ENCODE measurements at regions not wholly inside any gene's neighbourhood (a gene's known extent, or its start where the extent isn't known, plus 50 kb on each side); places are given as distances from the start of the nearest gene placed in this dataset.

DNA sequence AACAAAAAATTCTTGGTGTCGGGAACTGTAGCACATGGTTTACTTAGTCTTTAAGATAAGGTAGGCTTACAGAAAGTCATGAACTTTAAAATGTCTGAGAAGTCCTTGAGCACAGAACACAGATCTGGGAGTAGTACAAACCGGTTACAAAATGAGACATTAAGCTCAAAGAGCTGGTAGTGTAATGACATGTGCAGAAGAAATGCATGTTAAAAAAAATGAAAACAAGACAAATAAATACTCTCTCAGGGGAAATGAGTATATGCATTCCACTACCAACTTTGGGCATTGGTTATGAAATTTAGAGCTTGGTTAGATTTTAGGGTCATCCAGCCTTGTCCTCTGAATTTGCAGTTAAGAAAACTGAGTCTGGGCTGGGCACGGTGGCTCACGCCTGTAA, 91.5 kb upstream of the F3 start:
- no peak for DNase-seq (ENCODE audit: extremely low spot score)
- no peak overlapping the region for H3K27ac ChIP-seq (ENCODE audit: low read depth)
- H3K36me3 ChIP-seq (ENCODE audit: insufficient read depth) = no peaks in the 10 kb centered on the region
- H3K4me3 ChIP-seq (ENCODE audit: low read depth, low read length) = no peak overlapping the region
- no peaks in the 10 kb centered on the region for H3K4me1 ChIP-seq (ENCODE audit: insufficient read depth)
- 65% methylated on average over 4 of the region's 4 CpGs for WGBS

DNA sequence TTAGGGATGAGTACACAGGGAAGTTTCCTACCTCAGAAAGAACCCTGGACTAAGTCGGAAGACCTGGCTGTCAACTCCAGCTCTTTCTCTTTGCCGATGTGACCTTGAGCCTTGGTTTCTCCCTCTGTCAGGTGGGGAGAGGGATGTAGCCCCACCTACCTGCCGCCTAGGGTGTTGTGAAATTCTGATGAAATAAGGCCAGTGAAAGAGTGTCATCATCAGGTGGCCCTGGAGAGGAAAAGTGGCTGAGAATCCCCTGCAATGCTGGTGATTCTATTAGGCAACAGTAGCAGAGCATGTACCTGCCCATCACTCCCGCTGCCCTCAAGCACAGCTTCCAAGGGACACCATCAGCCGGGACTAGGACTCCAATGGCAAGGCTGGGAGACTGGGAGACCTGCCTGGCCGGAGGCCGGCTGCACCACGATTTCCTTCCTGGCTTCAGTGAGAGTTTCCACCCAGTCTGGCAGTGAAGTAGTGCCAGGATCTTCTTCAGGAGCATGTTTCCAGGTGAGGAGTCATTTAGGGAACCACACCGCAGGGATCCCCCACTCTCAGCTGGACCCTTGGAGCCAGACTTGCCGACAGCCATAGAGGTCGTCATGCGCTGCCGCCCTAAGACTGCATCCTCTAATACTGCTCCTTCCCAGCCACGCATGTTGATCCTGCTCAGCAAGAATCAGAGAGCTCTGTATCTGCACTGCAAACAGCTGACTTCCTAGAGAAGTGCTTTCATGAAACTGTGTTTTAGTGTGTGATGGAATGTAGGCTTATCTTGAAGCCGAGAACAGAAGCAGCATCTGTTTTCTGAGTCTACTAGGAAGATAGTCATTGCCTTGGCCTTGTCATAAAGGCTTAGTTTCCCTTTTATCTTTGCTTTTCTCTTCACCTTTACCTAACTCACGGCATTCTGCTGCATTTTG, 88.0 kb upstream of the F3 start:
- Histone ChIP-seq H3K4me3 (ENCODE audit: low read depth, low read length) (no peak overlapping the region), H3K36me3 (ENCODE audit: insufficient read depth) (no peaks in the 10 kb centered on the region), H3K4me1 (ENCODE audit: insufficient read depth) (no peaks in the 10 kb centered on the region), H3K27ac (ENCODE audit: low read depth) (no peak overlapping the region)
- 87% methylated on average over 16 of the region's 16 CpGs for WGBS
- no peak for DNase-seq (ENCODE audit: extremely low spot score)

DNA sequence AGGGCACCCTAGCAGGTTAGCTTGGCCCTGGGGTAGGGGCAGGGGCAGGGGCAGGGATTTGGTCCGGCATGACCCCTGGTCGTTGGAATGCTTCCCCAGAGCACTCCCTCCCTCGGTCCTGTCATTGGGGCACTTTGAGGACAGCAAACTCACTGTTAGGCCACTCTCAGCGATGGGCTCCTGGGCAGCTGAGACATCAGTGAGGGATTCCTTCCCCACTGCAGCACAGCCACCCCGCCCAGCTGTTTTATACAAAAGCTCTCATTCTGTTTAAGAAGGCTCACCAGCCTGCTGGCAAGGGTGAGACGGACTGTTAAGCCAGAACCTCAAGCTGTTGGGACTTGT, 86.9 kb upstream of the F3 start:
- H3K36me3 ChIP-seq (ENCODE audit: insufficient read depth) = no peaks in the 10 kb centered on the region
- WGBS = 88% methylated on average over 6 of the region's 6 CpGs
- no peaks in the 10 kb centered on the region for H3K4me1 ChIP-seq (ENCODE audit: insufficient read depth)
- no peak overlapping the region for H3K27ac ChIP-seq (ENCODE audit: low read depth)
- DNase-seq (ENCODE audit: extremely low spot score) = no peak
- H3K4me3 ChIP-seq (ENCODE audit: low read depth, low read length) = no peak overlapping the region

DNA sequence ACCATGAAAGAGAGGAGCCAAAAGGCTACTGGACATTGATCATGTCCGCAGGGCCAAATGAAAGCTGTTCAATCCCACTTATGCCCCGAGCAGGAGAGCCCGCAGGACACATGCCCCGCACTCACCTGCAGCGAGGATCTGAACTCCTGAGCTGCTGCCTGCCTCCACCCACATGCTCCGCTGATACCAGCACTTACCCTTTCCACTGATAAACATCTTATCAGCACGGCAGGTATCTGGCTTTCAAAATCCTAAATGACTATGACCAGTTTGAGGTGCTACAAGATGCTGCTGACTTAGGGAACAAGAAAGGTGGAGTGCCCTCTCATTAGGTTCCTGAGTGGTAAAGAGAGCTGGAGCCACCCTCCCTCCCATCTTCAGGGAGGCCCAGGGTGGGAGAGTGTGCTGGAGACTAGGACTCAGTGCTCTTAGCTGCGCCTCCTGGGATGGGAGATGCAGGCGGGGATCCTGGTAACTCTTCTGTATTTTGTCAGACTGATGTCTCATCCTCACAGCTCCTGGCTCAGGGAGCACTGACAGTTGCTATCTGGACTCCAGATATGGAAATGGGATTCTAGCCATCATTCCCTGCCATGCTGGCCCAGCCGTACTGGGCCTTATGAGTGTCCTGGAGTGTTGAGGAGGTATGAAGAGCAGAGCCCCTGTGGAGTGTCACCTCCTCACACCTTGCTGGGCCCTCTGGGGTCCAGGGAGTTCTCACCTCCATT, 86.4 kb upstream of the F3 start:
- Histone ChIP-seq H3K36me3 (ENCODE audit: insufficient read depth) (no peaks in the 10 kb centered on the region), H3K4me3 (ENCODE audit: low read depth, low read length) (no peak overlapping the region), H3K27ac (ENCODE audit: low read depth) (no peak overlapping the region), H3K4me1 (ENCODE audit: insufficient read depth) (no peaks in the 10 kb centered on the region)
- DNase-seq (ENCODE audit: extremely low spot score) = no peak
- 82% methylated on average over 10 of the region's 10 CpGs for WGBS

DNA sequence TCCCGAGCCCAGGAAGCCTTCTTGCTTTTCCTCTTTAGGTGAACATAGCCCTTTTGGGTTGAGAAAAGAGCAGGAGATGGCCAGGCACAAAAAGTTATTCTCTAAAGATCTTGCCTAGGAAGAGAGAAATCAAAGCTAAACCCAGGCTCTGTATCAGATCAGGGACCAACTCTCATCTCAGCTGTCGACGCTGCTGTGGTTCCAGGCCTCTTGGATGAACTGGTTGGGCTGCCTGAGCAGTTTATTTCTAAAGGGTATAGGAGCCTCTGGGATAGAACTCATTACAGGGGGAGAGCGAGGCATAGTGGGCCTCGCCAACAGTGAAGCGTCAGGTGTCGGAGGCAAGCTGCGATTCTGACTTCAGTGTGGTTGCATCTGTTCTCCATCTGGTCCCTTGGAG, 82.6 kb upstream of the F3 start:
- 89% methylated on average over 8 of the region's 8 CpGs for WGBS
- no peak for DNase-seq (ENCODE audit: extremely low spot score)
- Histone ChIP-seq H3K4me1 (ENCODE audit: insufficient read depth) (no peaks in the 10 kb centered on the region), H3K4me3 (ENCODE audit: low read depth, low read length) (no peak overlapping the region), H3K36me3 (ENCODE audit: insufficient read depth) (no peaks in the 10 kb centered on the region), H3K27ac (ENCODE audit: low read depth) (no peak overlapping the region)

DNA sequence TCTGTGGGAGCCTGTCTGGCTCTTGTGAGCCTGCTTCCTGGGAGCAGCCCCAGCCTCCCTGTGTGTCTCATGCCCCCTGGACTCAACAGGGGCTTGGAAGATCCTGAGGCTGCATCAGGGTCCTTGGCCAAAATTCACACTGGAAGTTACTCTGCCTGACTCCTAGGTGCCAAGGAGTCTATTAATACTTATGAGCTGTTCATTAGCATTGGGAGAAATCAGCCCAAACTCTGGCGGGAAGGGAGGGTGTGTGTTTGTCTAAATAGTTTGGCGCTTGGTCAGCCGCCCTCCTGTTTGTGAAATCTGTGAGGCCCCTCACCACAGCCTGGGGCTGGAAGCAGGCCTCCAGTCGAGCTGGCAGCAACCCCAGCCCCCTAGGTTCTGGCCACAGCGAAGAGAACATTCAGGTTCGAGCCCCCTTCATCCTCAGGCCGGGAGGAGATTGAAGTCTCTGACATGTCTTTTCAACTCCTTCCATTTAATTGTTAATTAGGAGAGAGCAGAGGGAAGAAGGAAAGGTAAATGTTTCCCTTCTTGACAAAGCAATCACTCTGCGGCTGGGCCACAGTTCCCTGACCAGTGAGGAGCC, 82.1 kb upstream of the F3 start:
- H3K27ac ChIP-seq (ENCODE audit: low read depth) = no peak overlapping the region
- no peak for DNase-seq (ENCODE audit: extremely low spot score)
- WGBS = 77% methylated on average over 8 of the region's 8 CpGs

DNA sequence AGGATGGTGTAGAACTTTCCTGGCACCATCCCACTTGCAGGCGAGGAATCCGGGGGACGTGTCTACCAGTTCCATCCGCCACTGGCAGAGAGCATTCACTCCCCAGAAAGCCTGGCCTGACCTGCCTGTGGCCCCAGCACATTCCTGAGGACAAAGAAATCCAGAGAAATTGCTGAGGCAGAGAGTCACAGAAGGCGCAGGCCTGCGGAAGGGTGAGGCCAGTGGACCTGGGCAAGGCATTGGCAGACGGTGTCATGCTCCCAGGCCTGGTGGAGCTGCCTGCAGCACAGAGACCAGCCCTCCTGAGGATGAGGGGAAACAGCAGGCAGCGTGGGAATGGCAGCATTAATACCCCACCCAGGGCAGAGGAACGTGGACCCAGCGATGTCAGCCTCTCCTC, 81.2 kb upstream of the F3 start:
- Histone ChIP-seq H3K4me3 (ENCODE audit: low read depth, low read length) (no peak overlapping the region), H3K4me1 (ENCODE audit: insufficient read depth) (no peaks in the 10 kb centered on the region), H3K36me3 (ENCODE audit: insufficient read depth) (no peaks in the 10 kb centered on the region), H3K27ac (ENCODE audit: low read depth) (no peak overlapping the region)
- WGBS = 88% methylated on average over 10 of the region's 10 CpGs
- no peak for DNase-seq (ENCODE audit: extremely low spot score)

More for the DNA sequence above, 82.1 kb upstream of the F3 start:
- Histone ChIP-seq H3K4me1 (ENCODE audit: insufficient read depth) (no peaks in the 10 kb centered on the region), H3K36me3 (ENCODE audit: insufficient read depth) (no peaks in the 10 kb centered on the region), H3K4me3 (ENCODE audit: low read depth, low read length) (no peak overlapping the region)

DNA sequence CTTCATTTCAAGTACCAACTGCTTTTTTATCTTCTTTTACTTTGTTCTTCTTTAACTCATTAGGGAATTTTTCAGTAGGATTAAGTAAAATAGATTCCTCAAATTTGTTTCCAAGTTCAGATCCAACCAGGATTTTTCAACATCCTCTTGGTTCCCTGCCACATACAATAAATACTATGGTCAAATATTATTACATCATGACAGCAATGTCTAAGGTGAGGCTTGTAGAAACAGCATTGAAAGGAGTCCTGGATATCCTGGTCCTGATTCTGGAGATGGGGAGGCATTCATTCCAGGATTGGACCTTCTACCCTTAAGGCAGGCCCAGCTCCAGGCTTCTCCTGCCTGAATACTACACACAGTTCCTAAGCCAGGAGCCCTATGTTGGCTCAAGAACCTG, 80.2 kb upstream of the F3 start:
- H3K4me1 ChIP-seq (ENCODE audit: insufficient read depth) = no peaks in the 10 kb centered on the region
- no peaks in the 10 kb centered on the region for H3K36me3 ChIP-seq (ENCODE audit: insufficient read depth)
- no peak overlapping the region for H3K4me3 ChIP-seq (ENCODE audit: low read depth, low read length)
- DNase-seq (ENCODE audit: extremely low spot score) = no peak
- H3K27ac ChIP-seq (ENCODE audit: low read depth) = no peak overlapping the region

DNA sequence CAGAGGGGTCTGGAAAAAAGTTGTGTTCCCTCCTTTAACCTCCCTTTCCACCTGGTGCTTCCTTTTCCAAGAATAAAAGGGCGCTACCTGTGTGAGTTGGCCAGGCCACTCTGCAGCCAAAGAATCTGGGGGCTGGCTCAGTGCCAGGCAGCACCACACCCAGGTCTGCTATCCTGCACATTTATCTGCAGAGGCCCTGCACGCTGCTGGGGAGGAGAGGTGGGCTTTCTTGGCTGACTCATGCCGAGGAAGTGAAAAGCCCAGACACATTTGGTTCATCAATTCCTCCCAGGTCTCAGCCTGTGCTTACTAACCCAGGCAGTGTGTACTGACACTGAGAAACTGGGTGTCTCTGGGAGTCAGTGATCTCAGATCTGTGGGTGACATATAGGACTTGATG, 79.8 kb upstream of the F3 start:
- Histone ChIP-seq H3K27ac (ENCODE audit: low read depth) (no peak overlapping the region), H3K4me3 (ENCODE audit: low read depth, low read length) (no peak overlapping the region), H3K4me1 (ENCODE audit: insufficient read depth) (no peaks in the 10 kb centered on the region), H3K36me3 (ENCODE audit: insufficient read depth) (no peaks in the 10 kb centered on the region)
- WGBS = 60% methylated on average over 3 of the region's 3 CpGs
- no peak for DNase-seq (ENCODE audit: extremely low spot score)

DNA sequence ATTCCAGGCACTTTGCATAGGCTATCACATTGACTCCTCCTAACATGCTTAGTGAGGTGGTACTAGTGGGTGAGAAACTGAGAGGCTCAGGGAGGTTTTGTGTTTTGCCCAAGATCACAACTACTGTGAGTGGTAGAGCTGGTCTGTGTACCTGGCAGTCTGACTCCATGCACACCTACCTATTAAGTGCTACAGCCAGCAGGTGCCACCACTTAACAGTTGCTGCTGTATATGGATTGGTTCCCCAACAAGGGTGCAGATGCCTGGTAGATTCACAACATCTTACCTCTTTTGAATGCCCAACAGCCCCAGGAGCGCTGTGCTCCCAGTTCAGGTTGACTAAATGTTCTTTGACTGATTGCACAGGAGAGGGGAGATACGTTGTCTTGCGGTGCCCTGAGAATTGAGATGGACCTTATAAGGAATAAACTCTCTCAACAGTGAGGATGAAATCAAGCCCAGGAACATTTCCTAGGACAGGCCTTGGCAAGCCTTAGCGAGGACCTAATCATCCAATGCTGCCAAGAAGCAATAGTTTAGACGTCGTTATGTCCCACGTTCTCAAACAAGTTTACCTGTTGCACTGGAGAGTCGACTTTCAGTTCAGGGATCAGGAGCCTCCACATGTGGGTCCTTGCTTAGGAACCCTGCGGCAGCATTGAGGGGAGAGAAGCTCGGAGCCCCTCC, 78.9 kb upstream of the F3 start:
- Histone ChIP-seq H3K36me3 (ENCODE audit: insufficient read depth) (no peaks in the 10 kb centered on the region), H3K4me1 (ENCODE audit: insufficient read depth) (no peaks in the 10 kb centered on the region), H3K27ac (ENCODE audit: low read depth) (no peak overlapping the region), H3K4me3 (ENCODE audit: low read depth, low read length) (no peak overlapping the region)
- WGBS = 67% methylated on average over 10 of the region's 10 CpGs
- no peak for DNase-seq (ENCODE audit: extremely low spot score)

DNA sequence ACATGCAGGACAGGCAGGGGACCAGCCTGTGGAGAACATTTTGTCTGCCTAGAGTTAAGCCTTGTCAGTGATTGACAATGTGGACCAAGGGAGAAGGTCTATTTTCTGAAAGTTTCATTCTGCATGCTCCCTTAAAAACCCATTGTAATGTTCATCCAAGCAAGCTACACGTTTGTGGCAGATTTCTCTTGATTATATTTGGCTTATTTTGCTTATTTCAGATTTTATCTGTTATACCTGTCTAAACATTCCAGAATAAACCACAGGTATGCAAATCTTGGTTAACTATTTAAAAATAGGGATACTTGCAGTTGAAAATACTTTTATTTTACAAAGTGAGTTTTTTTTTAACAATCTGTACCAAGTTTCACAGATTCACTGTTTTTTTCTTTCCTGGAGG, 78.2 kb upstream of the F3 start:
- WGBS = 37% methylated on average over 1 of the region's 1 CpG
- no peaks in the 10 kb centered on the region for H3K36me3 ChIP-seq (ENCODE audit: insufficient read depth)
- no peak for DNase-seq (ENCODE audit: extremely low spot score)
- no peak overlapping the region for H3K27ac ChIP-seq (ENCODE audit: low read depth)
- H3K4me3 ChIP-seq (ENCODE audit: low read depth, low read length) = no peak overlapping the region
- no peaks in the 10 kb centered on the region for H3K4me1 ChIP-seq (ENCODE audit: insufficient read depth)

DNA sequence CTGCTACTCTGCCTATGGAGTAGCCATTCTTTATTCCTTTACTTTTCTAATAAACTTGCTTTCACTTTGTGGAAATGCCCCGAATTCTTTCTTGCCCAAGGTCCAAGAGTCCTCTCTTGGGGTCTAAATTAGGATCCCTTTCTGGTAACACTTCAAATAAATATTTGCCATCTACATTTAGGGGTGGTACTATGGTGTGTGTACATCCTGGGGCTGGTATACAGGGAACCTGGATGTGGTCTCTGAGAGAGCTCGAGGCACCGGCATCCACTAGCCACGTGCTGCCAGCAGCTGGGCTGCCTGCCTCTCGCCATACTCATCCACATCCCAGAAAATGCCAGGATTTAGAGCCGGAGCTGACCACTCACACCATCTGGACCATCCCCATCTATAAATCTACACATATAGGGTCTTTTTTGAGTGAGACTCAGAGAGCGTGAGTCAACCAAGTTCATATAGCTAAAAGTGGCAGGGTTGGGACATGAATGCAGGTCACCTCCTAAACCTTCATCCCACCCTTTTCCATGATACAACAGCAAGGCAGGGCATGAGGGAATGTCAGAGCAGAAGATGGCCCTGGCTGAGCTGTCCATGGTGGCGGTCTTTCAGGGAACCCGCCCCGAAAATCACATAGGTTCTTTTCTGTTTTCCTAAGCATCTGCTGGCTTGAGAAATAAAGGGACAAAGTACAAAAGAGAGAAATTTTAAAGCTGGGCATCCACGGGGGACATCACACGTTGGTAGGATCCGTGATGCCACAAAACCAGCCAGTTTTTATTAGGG, 76.6 kb upstream of the F3 start:
- no peaks in the 10 kb centered on the region for H3K36me3 ChIP-seq (ENCODE audit: insufficient read depth)
- no peak overlapping the region for H3K4me3 ChIP-seq (ENCODE audit: low read depth, low read length)
- no peak for DNase-seq (ENCODE audit: extremely low spot score)
- 93% methylated on average over 13 of the region's 13 CpGs for WGBS
- H3K27ac ChIP-seq (ENCODE audit: low read depth) = no peak overlapping the region
- H3K4me1 ChIP-seq (ENCODE audit: insufficient read depth) = no peaks in the 10 kb centered on the region

DNA sequence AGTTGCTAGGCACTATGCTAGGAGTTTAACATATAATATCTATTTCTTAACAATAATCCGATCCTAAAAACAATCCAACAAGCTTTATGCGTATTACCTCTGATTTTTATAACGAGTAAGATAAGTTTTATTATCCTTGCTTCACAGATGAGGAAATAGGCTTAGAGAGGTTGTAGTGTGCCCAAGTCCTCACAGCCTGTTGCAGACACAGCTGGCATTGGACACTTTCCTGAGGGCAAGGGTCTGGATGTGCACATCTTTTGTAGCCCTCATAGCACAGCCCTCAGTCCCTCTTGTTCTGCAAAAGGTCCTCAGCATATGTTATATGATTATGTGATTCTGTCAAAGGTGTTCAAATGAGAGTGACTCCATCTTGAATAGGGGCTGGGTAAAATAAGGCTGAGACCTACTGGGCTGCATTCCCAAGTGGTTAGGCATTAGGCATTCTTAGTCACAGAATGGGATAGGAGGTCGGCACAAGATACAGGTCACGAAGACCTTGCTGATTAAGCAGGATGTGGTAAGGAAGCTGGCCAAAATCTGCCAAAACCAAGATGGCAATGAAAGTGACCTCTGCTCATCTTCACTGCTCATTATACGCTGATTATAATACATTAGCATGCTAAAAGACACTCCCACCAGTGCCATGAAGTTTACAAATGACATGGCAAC, 75.7 kb upstream of the F3 start:
- H3K27ac ChIP-seq (ENCODE audit: low read depth) = no peak overlapping the region
- no peak overlapping the region for H3K4me3 ChIP-seq (ENCODE audit: low read depth, low read length)
- no peak for DNase-seq (ENCODE audit: extremely low spot score)
- 69% methylated on average over 6 of the region's 6 CpGs for WGBS
- H3K36me3 ChIP-seq (ENCODE audit: insufficient read depth) = no peaks in the 10 kb centered on the region
- H3K4me1 ChIP-seq (ENCODE audit: insufficient read depth) = no peaks in the 10 kb centered on the region

Measured in urinary bladder (tissue), 3 donors.